Anterior cingulate cortex (tissue), 58 donors: ENCODE measurements at regions not wholly inside any gene's neighbourhood (a gene's known extent, or its start where the extent isn't known, plus 50 kb on each side); places are given as distances from the start of the nearest gene placed in this dataset.
"Not testable (repeated sequence)": the region's sequence is repeated elsewhere in the genome, so short reads cannot be mapped to it uniquely, and the experiment has no call there.

Experiments
- DNase-seq, 58 donors: peaks; one replicate each; lab custom pipeline; 2025; lab: John Stamatoyannopoulos, UW

GRCh38 chr20:47883940-47884339 is 98.7 kb upstream of the SULF2 start:
- not testable (repeated sequence) for DNase-seq

- no peak for DNase-seq
Measured at GRCh38 chr20:47883186-47883585, 97.9 kb upstream of the SULF2 start.

DNA sequence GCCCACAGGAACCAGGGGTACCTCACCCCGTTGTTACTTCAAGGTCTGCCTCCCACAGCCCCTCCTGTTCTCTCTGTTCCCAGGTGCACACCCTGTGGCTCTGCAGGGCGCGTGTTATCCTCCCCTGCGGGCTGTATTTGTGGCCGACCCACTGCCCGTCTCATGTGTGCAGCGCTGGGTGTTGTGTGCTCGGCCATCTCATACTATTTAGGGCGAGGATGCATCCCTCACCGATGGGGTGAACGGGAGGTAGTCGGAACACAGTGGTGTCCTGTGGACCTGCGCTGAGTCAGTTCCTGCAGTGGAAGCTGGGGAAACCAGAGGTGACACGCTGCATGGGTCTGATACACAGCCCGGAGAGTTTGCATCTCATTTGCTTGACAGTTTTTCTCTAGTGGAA is 94.5 kb upstream of the SULF2 start:
- DNase-seq: no peak

- no peak for DNase-seq
Measured at GRCh38 chr20:47878601-47879027, 93.3 kb upstream of the SULF2 start.

GRCh38 chr20:47876311-47877088 is 91.2 kb upstream of the SULF2 start:
- no peak for DNase-seq

DNA sequence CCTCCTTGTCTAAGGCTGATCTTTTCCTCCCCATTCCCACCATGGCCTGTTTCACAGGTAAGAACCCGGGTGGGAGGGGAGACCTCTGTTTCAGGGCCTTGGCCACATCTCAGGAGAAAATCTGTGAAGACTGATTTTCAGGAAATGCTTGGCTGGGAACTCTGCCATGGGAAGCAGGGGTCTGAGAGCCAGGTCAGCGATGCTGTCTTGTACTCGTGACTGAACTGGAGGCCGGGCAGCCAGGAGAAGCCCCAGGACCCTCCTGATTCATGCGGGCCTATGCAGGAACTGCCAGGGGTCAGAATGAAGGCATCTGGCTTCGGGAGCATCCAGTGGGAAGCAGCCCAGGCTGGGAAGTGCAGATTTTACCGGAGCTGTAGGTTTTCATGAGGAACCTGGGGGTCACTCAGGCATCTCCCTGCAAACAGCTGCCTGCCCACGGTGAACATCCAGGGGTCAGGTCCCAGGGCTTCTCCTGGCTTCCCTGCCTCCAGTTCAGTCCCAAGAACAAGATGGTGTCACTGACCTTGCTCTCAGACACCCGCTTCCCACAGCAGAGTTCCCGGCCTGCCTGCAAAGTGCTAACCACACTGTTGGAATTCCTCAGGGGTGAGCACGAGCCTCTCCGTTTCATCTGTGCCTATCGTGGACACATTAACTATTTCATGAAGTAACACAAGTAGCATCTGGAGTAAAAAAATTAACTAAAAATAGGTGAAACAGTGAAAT is 90.2 kb upstream of the SULF2 start:
- no peak for DNase-seq

GRCh38 chr20:47872341-47872740 is 87.1 kb upstream of the SULF2 start:
- no peak for DNase-seq

DNA sequence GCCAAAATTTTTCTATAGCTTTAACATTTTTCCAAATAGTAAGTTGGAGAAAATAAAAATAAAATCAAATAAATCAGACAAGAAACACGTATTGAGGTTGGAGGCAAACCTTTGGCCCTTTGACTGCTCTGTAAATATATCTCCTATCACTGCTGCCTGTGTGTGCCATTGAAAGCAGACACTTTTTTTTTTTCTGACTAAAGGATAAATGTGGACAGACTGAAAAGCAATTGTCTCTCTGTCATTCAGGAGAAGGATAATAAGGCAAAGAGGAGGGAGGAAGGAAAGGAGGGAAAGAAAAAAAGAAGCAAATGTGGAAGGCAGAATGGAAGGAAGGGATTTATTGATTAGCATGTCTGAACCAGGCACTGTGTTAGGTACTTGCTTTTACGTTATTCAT is 85.2 kb upstream of the SULF2 start:
- no peak for DNase-seq

DNA sequence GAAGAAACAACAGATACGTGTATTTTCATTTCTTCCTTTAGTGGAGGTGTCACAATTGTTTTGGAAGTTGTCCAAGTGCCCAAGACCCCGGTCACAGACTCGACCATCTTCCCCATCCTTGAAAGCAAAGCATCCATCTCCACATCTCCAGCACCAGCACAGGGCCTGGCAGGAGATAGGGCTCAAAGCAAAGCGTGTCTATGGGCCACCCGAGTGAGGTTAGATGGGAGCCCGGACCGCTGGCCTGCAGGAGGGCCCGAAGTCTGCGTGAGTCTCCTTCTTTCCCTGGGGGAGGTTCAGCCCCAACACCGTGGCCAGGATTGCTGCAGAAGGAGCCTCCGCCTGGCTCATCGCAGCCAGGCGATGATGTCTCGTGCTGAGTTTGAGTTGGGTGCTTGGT is 83.5 kb upstream of the SULF2 start:
- DNase-seq: no peak

DNA sequence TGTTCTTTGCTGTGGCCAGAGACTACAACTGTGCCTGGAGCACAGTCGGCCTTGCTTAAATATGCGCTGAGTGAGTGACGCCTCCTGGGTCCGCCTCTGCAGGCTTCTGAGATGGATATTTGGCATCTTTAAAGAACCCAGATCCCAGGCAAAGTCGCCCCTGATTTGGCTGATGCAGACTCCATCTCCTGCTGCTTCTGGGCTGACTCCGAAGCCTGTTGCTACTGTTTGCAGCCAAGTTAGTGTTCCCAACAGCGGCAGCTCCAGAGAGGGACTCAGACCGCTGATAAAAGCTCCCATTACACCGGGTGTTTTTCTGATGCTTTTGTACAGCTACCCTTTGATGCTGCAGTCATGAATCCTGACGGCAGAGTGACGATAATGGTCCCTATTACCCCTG is 83.0 kb upstream of the SULF2 start:
- peak in 1 of 58 donors; percentile 15 for DNase-seq

DNA sequence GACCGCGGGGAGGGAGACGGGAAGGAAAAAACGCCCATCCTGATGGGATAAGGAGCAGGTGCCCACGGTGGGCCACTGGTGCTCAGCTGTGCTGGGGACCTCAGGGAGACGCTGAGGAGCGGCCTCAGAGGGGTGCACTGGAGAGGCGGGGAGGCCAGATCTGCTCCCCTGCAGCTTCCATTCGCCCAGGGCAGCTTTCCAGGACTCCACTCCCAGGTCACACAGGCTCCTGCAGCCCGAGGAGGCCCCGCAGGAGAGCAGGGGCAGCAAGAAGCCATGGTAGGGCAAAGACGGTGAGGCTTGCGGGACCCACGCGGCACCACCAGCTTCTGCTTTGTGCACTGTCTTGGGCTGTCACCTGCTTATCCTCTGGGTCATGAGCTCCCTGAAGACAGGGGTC is 82.5 kb upstream of the SULF2 start:
- no peak for DNase-seq

DNA sequence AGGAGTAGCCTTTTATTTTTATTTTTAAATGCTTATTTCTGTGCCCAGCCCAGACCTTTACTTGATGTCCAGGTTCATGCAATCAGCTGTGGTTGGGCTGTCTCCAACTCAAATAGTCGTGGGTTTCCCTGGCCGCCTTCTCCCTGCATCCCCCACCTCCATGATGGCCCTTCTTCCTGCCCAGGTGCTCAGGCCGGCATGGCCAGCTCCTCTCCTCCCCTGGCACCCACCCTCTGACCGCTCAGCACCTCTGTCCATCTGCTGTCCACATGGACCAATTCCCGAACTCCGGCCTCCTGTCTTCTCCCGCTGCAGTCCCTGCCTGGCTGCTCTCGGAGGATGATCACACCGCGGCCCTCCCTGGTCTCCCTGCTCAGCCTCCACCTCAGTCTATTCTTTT is 81.2 kb upstream of the SULF2 start:
- DNase-seq: no peak

GRCh38 chr20:47865912-47866311 is 80.6 kb upstream of the SULF2 start:
- DNase-seq: no peak

GRCh38 chr20:47865451-47865850 is 80.2 kb upstream of the SULF2 start:
- DNase-seq: no peak

DNA sequence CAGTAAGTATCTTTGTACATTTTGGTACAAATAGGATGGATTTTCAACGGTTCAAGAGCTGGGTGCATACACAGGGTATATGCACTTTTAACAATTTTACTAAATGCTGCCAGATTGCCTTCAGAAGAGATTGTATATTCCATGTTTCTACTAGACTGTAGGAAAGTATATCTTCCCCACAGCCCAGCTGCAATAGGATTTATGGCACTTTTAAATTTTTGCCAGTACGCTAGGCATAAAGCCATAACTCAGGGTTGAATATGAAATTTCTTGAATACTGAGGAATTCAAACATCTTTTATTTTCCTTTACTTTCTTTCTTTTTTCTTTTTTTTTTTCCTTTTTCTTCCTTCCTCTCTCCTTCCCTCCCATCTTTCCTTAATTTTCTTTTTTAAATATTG is 78.7 kb upstream of the SULF2 start:
- no peak for DNase-seq

DNA sequence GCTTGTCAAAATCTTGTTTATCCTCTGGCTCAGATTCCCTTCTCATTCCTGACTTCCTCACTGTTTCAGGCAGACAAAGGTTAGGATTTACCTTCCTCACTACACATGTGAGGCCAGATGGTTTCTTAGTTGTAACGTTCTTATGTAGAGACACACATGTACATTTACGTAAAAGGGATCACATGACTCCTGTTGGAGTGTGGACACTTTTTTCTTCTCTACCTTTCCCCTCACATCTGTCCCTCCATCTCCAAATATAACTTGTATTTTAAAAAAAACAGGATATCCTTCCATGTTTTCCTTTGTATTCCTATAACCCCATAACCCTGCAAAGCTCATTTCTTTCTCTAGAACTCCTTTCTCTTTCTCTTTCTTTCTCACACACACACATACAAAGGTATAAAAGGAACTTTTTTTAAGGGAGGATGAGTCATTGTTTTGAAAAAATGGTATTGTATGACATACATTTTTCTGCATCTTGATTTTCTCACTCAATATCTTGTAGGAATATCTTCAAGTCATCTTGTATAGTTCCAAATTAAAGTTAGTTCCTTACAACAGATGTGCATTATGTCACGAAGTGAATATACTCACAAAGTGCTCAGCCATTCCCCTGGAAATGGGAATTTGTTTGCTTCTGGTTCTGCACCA is 78.2 kb upstream of the SULF2 start:
- DNase-seq: no peak

- no peak for DNase-seq
Measured at GRCh38 chr20:47862574-47863240, 77.4 kb upstream of the SULF2 start.

GRCh38 chr20:47861116-47861515 is 75.8 kb upstream of the SULF2 start:
- DNase-seq: peak in 1 of 58 donors; percentile 2

DNA sequence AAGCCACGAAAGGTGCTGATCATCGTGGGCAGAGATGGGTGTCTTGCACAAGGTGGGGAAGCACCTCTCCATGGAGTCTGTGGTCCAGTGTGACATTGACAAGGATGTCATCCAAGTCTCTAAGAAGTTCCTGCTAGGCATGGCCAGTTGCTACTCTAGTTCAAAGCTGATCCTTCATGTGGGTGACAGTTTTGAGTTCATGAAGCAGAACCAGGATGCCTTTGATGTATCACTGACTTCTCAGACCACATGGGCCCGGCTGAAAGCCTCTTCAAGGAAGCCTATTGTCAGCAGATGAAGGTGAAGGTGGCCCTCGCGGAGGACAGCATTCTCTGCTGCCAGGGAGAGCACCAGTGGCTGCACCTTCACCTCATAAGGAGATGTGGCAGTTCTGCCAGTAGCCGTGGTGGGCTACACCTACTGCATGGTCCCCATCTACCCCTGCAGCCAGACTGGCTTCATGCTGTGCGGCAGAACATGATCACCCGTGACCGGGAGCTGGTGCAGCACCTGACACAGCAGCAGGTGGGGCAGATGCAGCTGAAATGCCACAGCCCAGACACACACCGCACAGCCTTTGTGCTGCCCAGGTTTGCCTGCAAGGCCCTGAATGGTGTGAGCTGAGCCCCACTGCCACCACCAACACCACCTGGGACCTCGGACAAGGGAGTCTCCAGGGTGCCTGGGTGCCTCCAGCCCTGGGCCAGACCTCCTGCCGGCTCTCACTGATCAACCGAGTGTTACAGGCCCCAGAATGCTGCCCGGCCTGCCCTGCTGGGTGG is 75.0 kb upstream of the SULF2 start:
- no peak for DNase-seq

DNA sequence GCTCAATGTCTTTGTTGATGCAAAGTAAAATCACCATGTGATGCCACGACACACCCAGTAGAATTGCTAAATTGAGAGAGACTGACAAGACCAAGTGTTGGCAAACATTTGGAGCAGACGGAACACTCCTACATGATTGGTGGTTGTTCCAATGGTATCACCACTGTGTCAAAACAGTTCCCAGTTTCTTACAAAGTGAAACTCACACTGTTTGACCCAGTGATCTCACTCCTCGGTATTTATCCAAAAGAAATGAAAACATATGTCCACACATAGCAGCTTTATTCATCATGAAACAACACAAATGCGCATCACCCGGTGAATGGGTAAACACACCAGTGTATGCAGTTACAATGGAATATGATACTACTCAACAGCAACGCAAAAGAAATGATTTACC is 74.0 kb upstream of the SULF2 start:
- peak in 1 of 58 donors; percentile 10 for DNase-seq
